ENCODE measurements at regions not wholly inside any gene's neighbourhood (a gene's known extent, or its start where the extent isn't known, plus 50 kb on each side); places are given as distances from the start of the nearest gene placed in this dataset.
"Not testable (repeated sequence)": the region's sequence is repeated elsewhere in the genome, so short reads cannot be mapped to it uniquely, and the experiment has no call there.

DNA sequence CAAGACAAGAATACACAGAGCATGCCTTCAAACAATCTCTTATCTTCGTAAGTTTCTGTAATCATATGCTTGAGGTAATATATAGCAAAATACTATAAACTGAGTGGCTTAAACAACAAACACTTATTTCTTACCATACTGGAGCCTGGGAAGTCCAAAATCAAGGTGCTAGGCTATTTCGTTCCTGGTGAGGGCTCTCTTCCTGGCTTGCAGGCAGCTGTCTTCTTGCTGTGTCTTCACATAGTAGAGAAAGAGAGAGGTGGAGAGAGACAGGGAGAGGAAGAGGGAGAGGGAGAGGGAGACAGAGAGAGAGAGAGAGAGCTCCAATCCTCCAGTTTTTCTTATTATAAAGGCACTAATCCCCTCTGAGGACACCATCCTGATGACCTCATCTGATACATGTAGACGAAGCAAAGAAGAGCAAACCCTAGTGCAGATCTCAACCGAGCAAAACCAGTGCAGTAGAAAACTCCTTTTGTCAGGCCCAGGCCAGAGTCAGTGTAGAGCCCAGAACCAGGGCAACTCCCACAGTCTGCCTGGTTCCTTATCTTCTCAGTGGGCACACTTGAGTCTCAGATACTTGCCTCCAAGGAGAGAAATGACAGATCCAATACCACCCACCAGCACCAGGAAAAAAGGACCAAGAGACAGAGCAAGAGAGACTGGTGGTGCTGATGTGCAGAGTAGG is 297.1 kb upstream of the NCAM1 start:
- TF ChIP-seq, protein P1, sequence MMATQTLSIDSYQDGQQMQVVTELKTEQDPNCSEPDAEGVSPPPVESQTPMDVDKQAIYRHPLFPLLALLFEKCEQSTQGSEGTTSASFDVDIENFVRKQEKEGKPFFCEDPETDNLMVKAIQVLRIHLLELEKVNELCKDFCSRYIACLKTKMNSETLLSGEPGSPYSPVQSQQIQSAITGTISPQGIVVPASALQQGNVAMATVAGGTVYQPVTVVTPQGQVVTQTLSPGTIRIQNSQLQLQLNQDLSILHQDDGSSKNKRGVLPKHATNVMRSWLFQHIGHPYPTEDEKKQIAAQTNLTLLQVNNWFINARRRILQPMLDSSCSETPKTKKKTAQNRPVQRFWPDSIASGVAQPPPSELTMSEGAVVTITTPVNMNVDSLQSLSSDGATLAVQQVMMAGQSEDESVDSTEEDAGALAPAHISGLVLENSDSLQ (IDR thresholded peaks at IDR 0.05): no peak
- TF ChIP-seq FOXK2 (IDR thresholded peaks at IDR 0.05) (no peak), TARDBP (IDR thresholded peaks at IDR 0.05) (no peak), ARNT (IDR thresholded peaks at IDR 0.05) (no peak), LEF1 (IDR thresholded peaks at IDR 0.05; ENCODE audit: borderline replicate concordance) (no peak)
- ChIA-PET CTCF (no interaction called here), POLR2A (no interaction called here)
- DNase-seq (ENCODE audit: extremely low spot score): no peak

DNA sequence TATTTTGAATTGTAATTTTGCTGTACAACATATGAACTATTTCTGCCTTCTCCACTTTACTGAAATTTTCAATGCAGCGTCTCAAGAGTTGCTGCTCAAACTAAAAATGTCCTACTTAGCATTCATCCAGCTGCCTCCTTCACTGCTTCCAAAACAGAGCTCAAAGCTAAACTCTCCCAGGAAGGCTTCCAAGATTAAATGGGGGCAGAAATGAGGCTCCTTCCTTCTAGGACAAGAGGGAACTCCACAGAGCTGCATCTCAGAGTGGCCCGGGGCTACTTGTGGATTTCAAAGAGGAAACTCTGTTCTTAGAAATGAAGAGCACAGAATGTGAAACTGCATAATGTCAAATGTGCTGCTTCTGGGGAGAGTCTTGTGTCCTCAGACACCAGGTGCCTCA is 295.9 kb upstream of the NCAM1 start:
- POLR2A ChIA-PET: no interaction called here
- TF ChIP-seq BHLHE40 (IDR thresholded peaks at IDR 0.05; ENCODE audit: borderline replicate concordance): no peak
- no peak for DNase-seq (ENCODE audit: extremely low spot score)
- CTCF ChIA-PET: no interaction called here

GRCh38 chr11:112666253-112666652 is 295.0 kb upstream of the NCAM1 start:
- CTCF ChIA-PET: interaction anchor here (0.6 kb wide), 1 partner anchor 553 kb away, joined by 5 read pairs; no protein-coding TSS in a partner anchor
- POLR2A ChIA-PET: no interaction called here
- no peak for DNase-seq (ENCODE audit: extremely low spot score)
- no peak for TF ChIP-seq CTBP1 (IDR thresholded peaks at IDR 0.05; ENCODE audit: borderline replicate concordance)
- no peak for TF ChIP-seq FOXK2 (IDR thresholded peaks at IDR 0.05)
- TF ChIP-seq NFRKB (IDR thresholded peaks at IDR 0.05): no peak
- no peak for TF ChIP-seq ELF4 (IDR thresholded peaks at IDR 0.05)
- no peak for TF ChIP-seq LEF1 (IDR thresholded peaks at IDR 0.05; ENCODE audit: borderline replicate concordance)
- no peak for TF ChIP-seq BHLHE40 (IDR thresholded peaks at IDR 0.05; ENCODE audit: borderline replicate concordance)
- no peak for TF ChIP-seq ARNT (IDR thresholded peaks at IDR 0.05)
- TF ChIP-seq L3MBTL2 (conservative IDR thresholded peaks at IDR 0.05): no peak
- TF ChIP-seq ZNF384 (IDR thresholded peaks at IDR 0.05): no peak
- no peak for TF ChIP-seq TARDBP (IDR thresholded peaks at IDR 0.05)
- no peak for TF ChIP-seq HDGF (IDR thresholded peaks at IDR 0.05; ENCODE audit: borderline replicate concordance)
- no peak for TF ChIP-seq FOXM1 (IDR thresholded peaks at IDR 0.05; ENCODE audit: borderline replicate concordance)
- TF ChIP-seq SUZ12 (IDR thresholded peaks at IDR 0.05): no peak
- TF ChIP-seq, protein P1 (IDR thresholded peaks at IDR 0.05): no peak
- no peak for TF ChIP-seq SP1 (IDR thresholded peaks at IDR 0.05)
- TF ChIP-seq FOXA1 (IDR thresholded peaks at IDR 0.05): no peak

DNA sequence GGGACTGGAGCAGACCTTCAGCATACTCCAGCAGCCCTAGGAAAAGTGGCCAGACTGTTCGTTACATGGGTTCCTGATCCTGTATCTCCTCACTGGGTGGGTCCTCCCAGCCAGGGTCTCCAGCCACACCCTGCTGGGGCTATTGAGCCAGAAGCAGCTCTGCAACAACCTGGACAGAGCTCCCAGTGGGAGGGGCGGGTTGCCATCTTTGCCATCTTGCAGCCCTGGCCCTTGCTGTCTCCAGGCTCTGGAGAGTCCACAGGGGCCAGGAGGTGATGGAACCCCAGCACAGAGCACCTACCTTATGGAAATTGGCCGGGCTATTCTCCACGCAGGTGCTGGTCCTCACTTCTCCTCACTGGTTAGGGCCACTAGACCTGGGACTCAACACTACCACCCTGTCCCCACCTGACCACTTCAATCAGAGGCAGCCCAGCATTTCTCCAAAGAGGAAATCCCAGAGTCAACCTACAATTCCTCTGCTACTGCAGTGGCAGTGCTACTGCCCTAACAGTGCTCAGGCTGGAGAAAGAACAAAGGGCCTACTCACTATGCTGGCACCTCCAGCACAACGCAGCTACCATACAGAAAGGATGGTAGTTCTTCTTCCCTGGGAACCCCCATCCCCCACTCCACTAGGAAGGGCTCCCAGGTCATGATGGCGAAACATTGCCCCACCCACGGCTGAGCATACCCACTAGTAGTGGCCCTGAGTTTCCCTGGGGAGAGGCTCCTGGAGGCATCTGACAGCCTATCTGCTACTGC is 290.2 kb upstream of the NCAM1 start:
- TF ChIP-seq SUZ12 (IDR thresholded peaks at IDR 0.05) (no peak), ELF4 (IDR thresholded peaks at IDR 0.05) (no peak), L3MBTL2 (conservative IDR thresholded peaks at IDR 0.05) (no peak), HDGF (IDR thresholded peaks at IDR 0.05; ENCODE audit: borderline replicate concordance) (no peak), NFRKB (IDR thresholded peaks at IDR 0.05) (no peak), LEF1 (IDR thresholded peaks at IDR 0.05; ENCODE audit: borderline replicate concordance) (no peak)
- ChIA-PET CTCF (no interaction called here), POLR2A (no interaction called here)
- DNase-seq (ENCODE audit: extremely low spot score): no peak

GRCh38 chr11:112673401-112673800 is 287.8 kb upstream of the NCAM1 start:
- CTCF ChIA-PET; POLR2A ChIA-PET; DNase-seq (ENCODE audit: extremely low spot score): not testable (repeated sequence)

- POLR2A ChIA-PET: no interaction called here
- TF ChIP-seq TARDBP (IDR thresholded peaks at IDR 0.05) (no peak), FOXM1 (IDR thresholded peaks at IDR 0.05; ENCODE audit: borderline replicate concordance) (no peak), BHLHE40 (IDR thresholded peaks at IDR 0.05; ENCODE audit: borderline replicate concordance) (no peak), ZNF384 (IDR thresholded peaks at IDR 0.05) (no peak), SP1 (IDR thresholded peaks at IDR 0.05) (no peak), SUZ12 (IDR thresholded peaks at IDR 0.05) (no peak), CTBP1 (IDR thresholded peaks at IDR 0.05; ENCODE audit: borderline replicate concordance) (no peak), LEF1 (IDR thresholded peaks at IDR 0.05; ENCODE audit: borderline replicate concordance) (no peak), NFRKB (IDR thresholded peaks at IDR 0.05) (no peak), FOXK2 (IDR thresholded peaks at IDR 0.05) (no peak), HDGF (IDR thresholded peaks at IDR 0.05; ENCODE audit: borderline replicate concordance) (no peak), ARNT (IDR thresholded peaks at IDR 0.05) (no peak), L3MBTL2 (conservative IDR thresholded peaks at IDR 0.05) (no peak), ELF4 (IDR thresholded peaks at IDR 0.05) (no peak), FOXA1 (IDR thresholded peaks at IDR 0.05) (no peak)
- TF ChIP-seq, protein P1 (IDR thresholded peaks at IDR 0.05): no peak
- CTCF ChIA-PET: no interaction called here
- DNase-seq (ENCODE audit: extremely low spot score): no peak
Observed at GRCh38 chr11:112685111-112685510, 276.1 kb upstream of the NCAM1 start.

- no peak for DNase-seq (ENCODE audit: extremely low spot score)
- TF ChIP-seq LEF1 (IDR thresholded peaks at IDR 0.05; ENCODE audit: borderline replicate concordance) (no peak), ELF4 (IDR thresholded peaks at IDR 0.05) (no peak), ZNF384 (IDR thresholded peaks at IDR 0.05) (no peak)
- ChIA-PET POLR2A (no interaction called here), CTCF (no interaction called here)
Observed at GRCh38 chr11:112689851-112690250, 271.4 kb upstream of the NCAM1 start.
